Activated T-helper 2 cell treated with anti-CD3 and anti-CD28 coated beads, Interferon-gamma antibody, Interleukin-2, Interleukin-4, amounts not matched to agents 10 μg/mL and 5 μg/mL and 100 μg/mL, durations not matched to agents 14 hours and 24 hours and 36 hours (primary cell): ENCODE measurements at regions not wholly inside any gene's neighbourhood (a gene's known extent, or its start where the extent isn't known, plus 50 kb on each side); places are given as distances from the start of the nearest gene placed in this dataset.

Source experiments
- DNase-seq: peaks from one replicate; pipeline ENCODE4 v3.0.0; 2021; ENCODE audit warnings: low spot score
- H3K27ac Mint-ChIP-seq: one replicate; pipeline ENCODE4 v1.8.0; 2021; ENCODE audit warnings: mixed read lengths
- H3K27me3 Mint-ChIP-seq: one replicate; pipeline ENCODE4 v1.8.0; 2021; ENCODE audit warnings: low read depth, mixed read lengths
- H3K36me3 Mint-ChIP-seq: one replicate; pipeline ENCODE4 v1.8.0; 2021; ENCODE audit warnings: low read depth, mixed read lengths
- H3K4me1 Mint-ChIP-seq: one replicate; pipeline ENCODE4 v1.8.0; 2021; ENCODE audit warnings: low read depth, mixed read lengths
- H3K4me3 Mint-ChIP-seq: one replicate; pipeline ENCODE4 v1.8.0; 2021; ENCODE audit warnings: low read depth, mild to moderate bottlenecking, moderate library complexity, mixed read lengths
- H3K9me3 Mint-ChIP-seq: one replicate; pipeline ENCODE4 v1.8.0; 2021; ENCODE audit warnings: mixed read lengths
- intact Hi-C: fragments of 100-400 bp; cut with micrococcal nuclease; formaldehyde crosslinking; loops from one replicate; pipeline ENCODE4 v1.15.1; 2023

- Mint-ChIP-seq H3K36me3 (no peaks in the 10 kb centered on the region), H3K27me3 (no peaks in the 10 kb centered on the region)
- intact Hi-C loops, result no loop called here
Observed at GRCh38 chr16:85432606-85433005, 180.5 kb upstream of the GSE1 start.

GRCh38 chr16:85433477-85433876 lies 179.6 kb upstream of the GSE1 start:
- Mint-ChIP-seq H3K27ac (no peak overlapping the region), H3K27me3 (no peaks in the 10 kb centered on the region), H3K9me3 (no peaks in the 10 kb centered on the region), H3K4me3 (no peak overlapping the region), H3K36me3 (no peaks in the 10 kb centered on the region), H3K4me1 (no peaks in the 10 kb centered on the region)
- intact Hi-C loops, result no loop called here
- no peak for DNase-seq

More at GRCh38 chr16:85432606-85433005, 180.5 kb upstream of the GSE1 start:
- H3K27ac Mint-ChIP-seq, result no peak overlapping the region
- H3K4me3 Mint-ChIP-seq, result no peak overlapping the region
- H3K4me1 Mint-ChIP-seq, result no peaks in the 10 kb centered on the region
- no peak for DNase-seq
- no peaks in the 10 kb centered on the region for H3K9me3 Mint-ChIP-seq

GRCh38 chr16:85435286-85435685 lies 177.8 kb upstream of the GSE1 start:
- no peaks in the 10 kb centered on the region for H3K9me3 Mint-ChIP-seq
- H3K4me1 Mint-ChIP-seq, result no peaks in the 10 kb centered on the region
- DNase-seq, result no peak
- no peaks in the 10 kb centered on the region for H3K36me3 Mint-ChIP-seq
- H3K27ac Mint-ChIP-seq, result no peak overlapping the region
- H3K27me3 Mint-ChIP-seq, result no peaks in the 10 kb centered on the region
- intact Hi-C loops, result no loop called here
- H3K4me3 Mint-ChIP-seq, result no peak overlapping the region

- Mint-ChIP-seq H3K9me3 (no peaks in the 10 kb centered on the region), H3K27ac (no peak overlapping the region), H3K27me3 (no peaks in the 10 kb centered on the region), H3K4me1 (no peaks in the 10 kb centered on the region), H3K4me3 (no peak overlapping the region), H3K36me3 (no peaks in the 10 kb centered on the region)
- DNase-seq, result no peak
- intact Hi-C loops, result no loop called here
Observed at GRCh38 chr16:85435700-85436099, 177.4 kb upstream of the GSE1 start.

GRCh38 chr16:85436207-85436606 lies 176.9 kb upstream of the GSE1 start:
- H3K27me3 Mint-ChIP-seq, result no peaks in the 10 kb centered on the region

GRCh38 chr16:85436636-85437165 lies 176.4 kb upstream of the GSE1 start:
- DNase-seq, result no peak
- intact Hi-C loops, result no loop called here
- no peaks in the 10 kb centered on the region for H3K4me1 Mint-ChIP-seq
- no peaks in the 10 kb centered on the region for H3K9me3 Mint-ChIP-seq
- no peaks in the 10 kb centered on the region for H3K27me3 Mint-ChIP-seq
- no peaks in the 10 kb centered on the region for H3K36me3 Mint-ChIP-seq
- H3K27ac Mint-ChIP-seq, result no peak overlapping the region
- H3K4me3 Mint-ChIP-seq, result no peak overlapping the region

More at GRCh38 chr16:85436207-85436606, 176.9 kb upstream of the GSE1 start:
- H3K9me3 Mint-ChIP-seq, result no peaks in the 10 kb centered on the region
- no peak for DNase-seq
- no peaks in the 10 kb centered on the region for H3K4me1 Mint-ChIP-seq
- H3K27ac Mint-ChIP-seq, result no peak overlapping the region
- no peaks in the 10 kb centered on the region for H3K36me3 Mint-ChIP-seq
- H3K4me3 Mint-ChIP-seq, result no peak overlapping the region
- intact Hi-C loops, result no loop called here

GRCh38 chr16:85437166-85438052 lies 175.7 kb upstream of the GSE1 start:
- no peaks in the 10 kb centered on the region for H3K36me3 Mint-ChIP-seq
- DNase-seq, result no peak
- H3K9me3 Mint-ChIP-seq, result no peaks in the 10 kb centered on the region
- no peak overlapping the region for H3K27ac Mint-ChIP-seq
- intact Hi-C loops, result no loop called here
- H3K4me1 Mint-ChIP-seq, result no peaks in the 10 kb centered on the region
- H3K4me3 Mint-ChIP-seq, result no peak overlapping the region
- no peaks in the 10 kb centered on the region for H3K27me3 Mint-ChIP-seq

- no peak overlapping the region for H3K4me3 Mint-ChIP-seq
Observed at GRCh38 chr16:85438981-85439685, 174.0 kb upstream of the GSE1 start.

GRCh38 chr16:85440744-85441143 lies 172.4 kb upstream of the GSE1 start:
- Mint-ChIP-seq H3K4me3 (no peak overlapping the region), H3K36me3 (no peaks in the 10 kb centered on the region), H3K27me3 (no peaks in the 10 kb centered on the region), H3K27ac (no peak overlapping the region), H3K9me3 (no peaks in the 10 kb centered on the region), H3K4me1 (no peaks in the 10 kb centered on the region)
- no peak for DNase-seq
- intact Hi-C loops, result no loop called here

More at GRCh38 chr16:85438981-85439685, 174.0 kb upstream of the GSE1 start:
- intact Hi-C loops, result no loop called here
- H3K4me1 Mint-ChIP-seq, result no peaks in the 10 kb centered on the region
- H3K27me3 Mint-ChIP-seq, result no peaks in the 10 kb centered on the region
- no peak overlapping the region for H3K27ac Mint-ChIP-seq
- H3K9me3 Mint-ChIP-seq, result no peaks in the 10 kb centered on the region
- no peaks in the 10 kb centered on the region for H3K36me3 Mint-ChIP-seq
- no peak for DNase-seq

- H3K4me1 Mint-ChIP-seq, result no peaks in the 10 kb centered on the region
- intact Hi-C loops, result no loop called here
- H3K36me3 Mint-ChIP-seq, result no peaks in the 10 kb centered on the region
- no peaks in the 10 kb centered on the region for H3K9me3 Mint-ChIP-seq
- DNase-seq, result no peak
- no peak overlapping the region for H3K27ac Mint-ChIP-seq
- H3K27me3 Mint-ChIP-seq, result no peaks in the 10 kb centered on the region
- H3K4me3 Mint-ChIP-seq, result no peak overlapping the region
Observed at GRCh38 chr16:85441189-85441889, 171.8 kb upstream of the GSE1 start.

- no peak overlapping the region for H3K27ac Mint-ChIP-seq
- no peak overlapping the region for H3K4me3 Mint-ChIP-seq
- no peak for DNase-seq
- intact Hi-C loops, result no loop called here
- H3K9me3 Mint-ChIP-seq, result no peaks in the 10 kb centered on the region
- H3K36me3 Mint-ChIP-seq, result no peaks in the 10 kb centered on the region
- H3K27me3 Mint-ChIP-seq, result no peaks in the 10 kb centered on the region
- no peaks in the 10 kb centered on the region for H3K4me1 Mint-ChIP-seq
Observed at GRCh38 chr16:85441890-85442670, 171.0 kb upstream of the GSE1 start.

GRCh38 chr16:85443116-85443515 lies 170.0 kb upstream of the GSE1 start:
- no peak for DNase-seq
- Mint-ChIP-seq H3K4me3 (no peak overlapping the region), H3K9me3 (no peaks in the 10 kb centered on the region), H3K27me3 (peaks cover 1% of the 10 kb centered on the region), H3K4me1 (peaks cover under 1% of the 10 kb centered on the region), H3K36me3 (no peaks in the 10 kb centered on the region), H3K27ac (no peak overlapping the region)
- intact Hi-C loops, result no loop called here
